Ectodermal cell (in vitro differentiated cells): ENCODE measurements at regions not wholly inside any gene's neighbourhood (a gene's known extent, or its start where the extent isn't known, plus 50 kb on each side); places are given as distances from the start of the nearest gene placed in this dataset.
"Not testable (repeated sequence)": the region's sequence is repeated elsewhere in the genome, so short reads cannot be mapped to it uniquely, and the experiment has no call there.

ENCODE experiments used
- H3K27ac ChIP-seq: 2 replicates; pipeline ENCODE4 v1.7.0; 2013; ENCODE audit warnings: mild to moderate bottlenecking, low read depth, low read length; ENCODE audit not compliant: insufficient read depth, poor library complexity, severe bottlenecking
- H3K27me3 ChIP-seq: 2 replicates; pipeline ENCODE4 v1.7.0; 2013; ENCODE audit warnings: mild to moderate bottlenecking, low read length; ENCODE audit not compliant: insufficient read depth, control insufficient read depth, poor library complexity, severe bottlenecking
- H3K36me3 ChIP-seq: one replicate; pipeline ENCODE4 v1.7.0; 2013; ENCODE audit warnings: low read length; ENCODE audit not compliant: control insufficient read depth, insufficient read depth
- H3K4me1 ChIP-seq: one replicate; pipeline ENCODE4 v1.7.0; 2013; ENCODE audit warnings: low read length; ENCODE audit not compliant: control insufficient read depth, insufficient read depth
- H3K4me3 ChIP-seq: 2 replicates; pipeline ENCODE4 v1.7.0; 2013; ENCODE audit warnings: low read depth, low read length, control low read depth; ENCODE audit not compliant: insufficient read depth
- H3K9me3 ChIP-seq: 2 replicates; pipeline ENCODE4 v1.7.0; 2013; ENCODE audit warnings: mild to moderate bottlenecking, low read length, moderate library complexity; ENCODE audit not compliant: control insufficient read depth
- WGBS, 2 experiments: methylation state at CpG; one replicate each; pipeline ENCODE4 v1.1.7; 2013; ENCODE audit warnings: missing lambda C conversion rate in 2 of 2; 5-methylcytosine and 5-hydroxymethylcytosine counted together

DNA sequence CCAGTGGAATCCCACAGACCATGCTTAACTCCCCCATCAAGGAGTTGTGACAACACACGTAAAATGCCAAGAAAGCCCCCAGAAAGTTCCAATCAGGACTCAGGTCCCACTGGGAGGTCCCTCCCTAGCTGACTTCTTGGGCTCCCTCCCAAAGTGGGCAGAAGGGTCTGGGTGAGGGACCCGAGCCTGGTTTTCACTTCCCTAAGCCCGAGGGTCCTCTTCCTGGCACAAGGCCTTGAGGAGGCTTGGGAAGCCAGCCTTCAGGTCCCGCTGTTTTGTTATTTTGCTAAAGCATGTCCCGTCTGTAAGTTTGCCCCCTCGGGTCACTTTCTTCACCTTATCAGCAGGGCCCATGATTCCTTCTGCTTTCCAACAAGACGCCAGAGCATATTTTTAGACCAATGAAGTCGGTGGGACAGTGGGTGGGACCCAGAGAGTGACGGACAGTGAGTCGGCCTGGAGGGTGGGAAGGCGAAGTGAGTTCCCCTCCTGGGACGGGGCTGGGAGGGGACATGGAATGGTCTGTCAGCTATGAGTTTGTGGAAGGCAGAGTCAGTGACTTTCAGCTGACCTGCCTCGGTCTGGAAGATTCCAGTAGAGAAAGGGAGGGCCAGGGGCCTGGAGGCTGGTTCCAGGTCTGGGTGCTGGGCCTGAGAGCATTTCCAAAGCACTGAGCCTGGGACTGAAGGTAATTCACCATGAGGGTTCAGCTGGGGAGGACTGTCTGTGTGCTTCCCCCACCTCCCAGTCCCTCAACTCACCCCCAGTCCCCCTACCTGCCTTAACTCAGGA is 261.3 kb downstream of the GOLGA6L6 start:
- H3K36me3 ChIP-seq, H3K4me1 ChIP-seq, H3K27me3 ChIP-seq, H3K4me3 ChIP-seq, H3K27ac ChIP-seq: not testable (repeated sequence)
- H3K9me3 ChIP-seq: peaks cover 35% of the 10 kb centered on the region
- WGBS, 2 experiments: 78% methylated on average over 13 of the region's 13 CpGs

DNA sequence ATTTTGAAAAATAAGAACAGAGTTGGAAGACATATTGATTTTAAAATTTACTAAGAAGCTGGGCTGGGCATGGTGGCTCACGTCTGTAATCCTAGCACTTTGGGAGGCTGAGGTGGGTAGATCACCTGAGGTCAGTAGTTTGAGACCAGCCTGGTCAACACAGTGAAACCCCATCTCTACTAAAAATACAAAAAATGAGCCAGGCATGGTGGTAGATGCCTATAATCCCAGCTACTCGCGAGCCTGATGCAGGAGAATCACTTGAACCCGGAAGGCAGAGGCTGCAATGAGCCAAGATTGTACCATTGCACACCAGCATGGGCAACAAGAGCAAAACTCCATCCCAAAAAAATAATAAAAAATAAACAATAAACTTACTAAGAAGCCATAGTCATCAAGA is 262.5 kb downstream of the GOLGA6L6 start:
- H3K27me3 ChIP-seq, H3K4me1 ChIP-seq, H3K4me3 ChIP-seq, H3K27ac ChIP-seq, H3K36me3 ChIP-seq: not testable (repeated sequence)
- 63 to 65% methylated on average over 4 of the region's 4 CpGs for WGBS, 2 experiments
- H3K9me3 ChIP-seq: peaks cover 38% of the 10 kb centered on the region

DNA sequence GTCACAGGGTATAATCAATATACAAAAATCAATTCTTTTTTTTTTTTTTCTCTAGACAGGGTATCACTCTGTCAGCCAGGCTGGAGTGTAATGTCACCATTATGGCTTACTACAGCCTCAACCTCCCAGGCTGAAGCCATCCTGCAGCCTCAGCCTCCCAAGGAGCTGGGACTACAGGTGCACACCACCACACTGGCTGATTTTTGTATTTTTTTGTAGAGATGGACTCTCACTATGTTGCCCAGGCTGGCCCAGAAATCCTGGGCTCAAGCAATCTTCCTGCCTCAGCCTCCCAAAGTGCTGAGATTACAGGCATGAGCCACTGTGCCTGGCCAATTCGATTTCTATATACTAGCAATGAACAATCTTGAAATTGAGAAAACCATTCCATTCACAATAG is 263.2 kb downstream of the GOLGA6L6 start:
- H3K27ac ChIP-seq, H3K36me3 ChIP-seq, H3K4me1 ChIP-seq, H3K27me3 ChIP-seq, H3K4me3 ChIP-seq: not testable (repeated sequence)
- peaks cover 39% of the 10 kb centered on the region for H3K9me3 ChIP-seq
- 28 to 33% methylated on average over 1 of the region's 1 CpG for WGBS, 2 experiments

- H3K27me3 ChIP-seq, H3K36me3 ChIP-seq, H3K4me1 ChIP-seq, H3K27ac ChIP-seq, H3K4me3 ChIP-seq: not testable (repeated sequence)
- H3K9me3 ChIP-seq: peaks cover 43% of the 10 kb centered on the region
- WGBS, 2 experiments: 69 to 94% methylated on average over 2 to 3 of the region's 3 CpGs
These were observed 264.1 kb downstream of the GOLGA6L6 start for GRCh38 chr15:20277451-20277850.

GRCh38 chr15:20276312-20277114 is 265.1 kb downstream of the GOLGA6L6 start:
- peaks cover 44% of the 10 kb centered on the region for H3K9me3 ChIP-seq
- WGBS, 2 experiments: 79 to 80% methylated on average over 13 of the region's 13 CpGs
- H3K4me3 ChIP-seq, H3K4me1 ChIP-seq, H3K27me3 ChIP-seq, H3K36me3 ChIP-seq, H3K27ac ChIP-seq: not testable (repeated sequence)

GRCh38 chr15:20275373-20275967 is 266.1 kb downstream of the GOLGA6L6 start:
- not testable (repeated sequence) for H3K4me1 ChIP-seq, H3K36me3 ChIP-seq, H3K4me3 ChIP-seq, H3K27ac ChIP-seq, H3K27me3 ChIP-seq
- H3K9me3 ChIP-seq: peaks cover 38% of the 10 kb centered on the region
- WGBS, 2 experiments: 58 to 68% methylated on average over 5 of the region's 5 CpGs

DNA sequence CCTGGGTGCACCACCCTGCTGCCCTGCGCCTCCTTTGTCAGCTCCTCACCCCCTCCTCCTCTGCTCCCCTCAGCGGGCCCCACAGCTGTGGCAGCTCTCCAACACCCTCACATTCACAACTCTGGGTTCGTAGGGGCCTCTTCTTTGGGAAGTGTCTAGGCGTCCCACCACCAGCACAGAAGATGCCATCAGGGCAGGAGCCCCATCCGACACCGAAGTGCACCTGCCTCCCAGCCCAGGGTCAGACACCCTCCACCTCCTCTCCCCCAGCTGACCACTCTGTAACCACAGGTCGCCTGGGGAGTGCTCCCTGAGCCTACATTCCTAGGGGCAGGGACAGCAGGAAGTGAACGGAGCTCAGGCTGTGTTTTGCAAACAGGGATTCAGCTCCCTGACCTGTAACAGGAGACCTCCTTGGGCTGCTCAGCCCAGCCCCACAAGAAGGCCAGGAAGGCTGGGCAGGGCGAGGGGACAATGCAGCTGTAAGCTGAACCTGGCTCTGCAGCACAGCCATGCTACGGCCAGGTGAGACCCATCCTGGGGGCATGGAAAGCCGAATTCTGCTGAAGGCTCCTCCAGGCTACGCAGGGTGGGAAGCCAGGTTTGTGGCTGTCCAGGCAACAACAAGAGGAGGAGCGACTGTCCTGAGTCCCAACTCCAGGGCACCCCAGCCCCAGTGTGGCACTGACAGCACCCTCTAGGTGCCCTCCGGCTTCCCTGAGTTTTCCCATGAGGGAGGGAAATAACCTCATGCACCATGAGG is 269.0 kb downstream of the GOLGA6L6 start:
- Histone ChIP-seq H3K4me3 (no peak overlapping the region), H3K27me3 (no peaks in the 10 kb centered on the region), H3K9me3 (peaks cover 36% of the 10 kb centered on the region), H3K4me1 (no peaks in the 10 kb centered on the region), H3K36me3 (no peaks in the 10 kb centered on the region), H3K27ac (no peak overlapping the region)
- WGBS, 2 experiments: 71 to 72% methylated on average over 14 of the region's 14 CpGs

- 60 to 61% methylated on average over 5 of the region's 5 CpGs for WGBS, 2 experiments
- no peak overlapping the region for H3K4me3 ChIP-seq
These were observed 270.0 kb downstream of the GOLGA6L6 start for GRCh38 chr15:20271647-20272046.

GRCh38 chr15:20269956-20270355 is 271.6 kb downstream of the GOLGA6L6 start:
- WGBS, 2 experiments: 82 to 90% methylated on average over 5 of the region's 5 CpGs
- not testable (repeated sequence) for H3K36me3 ChIP-seq, H3K4me1 ChIP-seq, H3K27me3 ChIP-seq, H3K27ac ChIP-seq, H3K4me3 ChIP-seq
- peaks cover 36% of the 10 kb centered on the region for H3K9me3 ChIP-seq

More at GRCh38 chr15:20271647-20272046, 270.0 kb downstream of the GOLGA6L6 start:
- Histone ChIP-seq H3K27ac (no peak overlapping the region), H3K9me3 (peaks cover 36% of the 10 kb centered on the region), H3K36me3 (no peaks in the 10 kb centered on the region), H3K4me1 (no peaks in the 10 kb centered on the region), H3K27me3 (no peaks in the 10 kb centered on the region)

DNA sequence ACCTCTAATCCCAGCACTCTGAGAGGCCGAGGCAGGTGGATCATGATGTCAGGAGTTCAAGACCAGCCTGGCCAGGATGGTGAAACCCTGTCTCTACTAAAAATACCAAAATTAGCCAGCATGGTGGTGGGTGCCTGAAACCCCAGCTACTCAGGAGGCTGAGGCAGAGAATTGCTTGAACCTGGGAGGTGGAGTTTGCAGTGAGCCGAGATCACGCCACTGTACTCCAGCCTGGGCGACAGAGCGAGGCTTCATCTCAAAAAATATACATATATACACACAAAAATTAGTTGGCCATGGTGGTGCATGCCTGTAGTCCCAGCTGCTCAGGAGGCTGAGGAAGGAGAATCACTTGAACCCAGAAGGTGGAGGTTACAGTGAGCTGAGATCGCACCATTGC is 273.6 kb downstream of the GOLGA6L6 start:
- H3K27ac ChIP-seq, H3K4me1 ChIP-seq, H3K36me3 ChIP-seq, H3K27me3 ChIP-seq, H3K4me3 ChIP-seq: not testable (repeated sequence)
- H3K9me3 ChIP-seq: peaks cover 28% of the 10 kb centered on the region
- WGBS, 2 experiments: 86 to 88% methylated on average over 6 of the region's 6 CpGs
